HuH-7.5 (cell line): ENCODE measurements at regions not wholly inside any gene's neighbourhood (a gene's known extent, or its start where the extent isn't known, plus 50 kb on each side); places are given as distances from the start of the nearest gene placed in this dataset.
"Not testable (repeated sequence)": the region's sequence is repeated elsewhere in the genome, so short reads cannot be mapped to it uniquely, and the experiment has no call there.

Source experiments
- DNase-seq: peaks from one replicate; pipeline ENCODE4 v3.0.0; 2011; ENCODE audit warnings: low spot score

DNA sequence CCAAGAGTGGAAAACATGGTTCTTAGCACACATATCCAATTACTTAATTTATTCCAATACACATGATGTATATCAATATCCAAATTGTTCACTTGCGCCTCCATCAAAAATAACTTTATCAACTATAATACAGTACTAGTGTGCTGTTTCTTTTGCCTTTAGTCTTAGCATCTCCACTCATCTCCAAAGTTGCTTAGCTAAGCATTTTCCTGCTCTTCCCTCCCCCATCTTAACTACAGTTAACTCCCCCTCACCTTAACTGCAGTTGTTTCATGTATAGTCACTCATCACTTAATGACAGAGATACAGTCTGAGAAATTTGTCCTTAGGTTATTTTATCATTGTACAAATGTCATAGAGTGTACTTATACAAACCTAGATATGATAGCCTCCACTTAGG, 705.2 kb upstream of the LINC00305 start:
- no peak for DNase-seq

DNA sequence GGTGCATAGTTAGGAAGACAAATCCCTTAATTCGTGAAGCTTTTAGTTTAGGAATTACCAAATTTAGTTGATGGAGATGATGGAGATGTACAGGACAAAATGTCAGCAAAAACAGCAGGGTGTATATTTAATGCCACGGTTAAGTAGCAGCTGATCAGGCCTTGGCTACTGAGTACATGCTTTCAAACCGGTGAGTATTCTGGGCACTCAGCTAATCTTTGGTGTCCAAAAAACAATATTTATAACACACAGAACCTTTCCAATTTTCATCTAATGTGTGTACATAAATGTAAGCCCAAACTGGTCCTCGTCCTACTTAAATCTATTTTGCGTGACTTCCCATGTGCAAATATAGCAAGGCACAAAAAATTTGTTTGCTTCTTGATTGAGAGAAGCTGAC, 703.4 kb upstream of the LINC00305 start:
- no peak for DNase-seq

DNA sequence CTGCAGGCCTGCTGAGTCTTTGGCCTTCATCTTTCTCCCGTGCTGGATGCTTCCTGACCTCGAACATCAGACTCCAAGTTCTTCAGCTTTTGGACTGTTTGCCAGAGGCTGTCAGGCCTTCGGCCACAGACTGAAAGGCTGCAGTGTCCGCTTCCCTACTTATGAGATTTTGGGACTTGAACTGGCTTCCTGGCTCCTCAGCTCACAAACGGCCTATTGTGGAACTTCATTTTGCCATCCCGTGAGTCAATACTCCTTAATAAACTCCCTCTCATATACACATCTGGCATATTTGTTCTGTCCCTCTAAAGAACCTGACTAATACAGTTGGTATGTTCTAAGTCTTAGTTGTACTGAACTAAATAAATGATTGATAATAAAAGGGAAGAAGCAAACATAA, 702.8 kb upstream of the LINC00305 start:
- DNase-seq: no peak

DNA sequence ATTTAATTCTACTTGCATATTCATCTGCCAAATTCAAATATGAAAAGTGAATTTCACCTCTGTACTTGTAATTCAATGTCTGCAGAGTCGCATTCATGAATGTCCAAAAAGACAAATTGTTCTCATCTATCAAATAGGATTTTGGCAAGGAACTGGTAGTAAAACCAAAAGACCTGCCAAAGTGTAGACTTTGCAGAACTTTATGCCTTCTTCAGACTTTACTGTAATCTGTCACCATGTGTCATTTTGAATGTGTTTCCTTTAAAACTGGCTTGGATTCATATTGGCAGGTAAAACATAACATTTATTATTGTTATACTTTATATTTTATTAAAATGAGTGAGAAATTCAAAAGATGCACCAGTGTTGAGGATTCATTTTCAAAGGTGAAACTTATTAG, 701.9 kb upstream of the LINC00305 start:
- no peak for DNase-seq

DNA sequence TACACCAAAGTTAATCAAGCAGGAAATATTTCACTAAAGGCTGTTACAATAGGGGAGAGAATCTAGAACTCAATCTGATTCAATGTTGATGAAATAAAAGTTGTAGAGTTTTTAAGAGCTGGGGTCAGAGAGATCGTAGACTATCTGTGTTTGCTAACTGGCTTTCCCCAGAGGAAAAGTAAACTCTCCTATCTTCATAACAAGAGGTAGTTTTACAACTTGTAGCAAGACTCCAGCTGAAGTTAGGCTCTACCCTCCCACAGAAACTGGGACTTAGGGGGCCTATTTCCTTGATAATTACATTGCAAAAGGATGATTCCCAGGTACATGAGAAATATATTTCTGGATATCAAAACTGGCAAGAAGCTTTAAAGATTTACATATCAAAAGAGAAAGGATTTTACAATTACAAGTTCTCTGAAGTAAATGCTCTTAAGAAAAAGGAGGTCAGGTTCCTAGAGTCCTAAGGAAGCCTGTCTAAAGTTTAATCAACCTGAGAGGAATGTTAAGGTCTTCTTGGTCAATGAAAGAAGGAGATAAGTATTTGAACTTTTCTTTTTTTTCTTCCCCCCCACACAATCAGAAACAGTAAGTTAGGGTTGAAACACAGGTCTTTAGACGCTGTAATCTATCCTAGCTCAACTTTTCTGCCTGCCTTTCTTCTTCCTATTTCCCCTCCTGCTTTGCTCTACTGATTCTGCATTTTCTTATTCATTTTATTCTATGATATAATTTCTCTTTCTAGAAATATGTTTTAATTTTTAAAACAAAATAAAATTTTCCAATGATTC, 692.2 kb upstream of the LINC00305 start:
- no peak for DNase-seq

DNA sequence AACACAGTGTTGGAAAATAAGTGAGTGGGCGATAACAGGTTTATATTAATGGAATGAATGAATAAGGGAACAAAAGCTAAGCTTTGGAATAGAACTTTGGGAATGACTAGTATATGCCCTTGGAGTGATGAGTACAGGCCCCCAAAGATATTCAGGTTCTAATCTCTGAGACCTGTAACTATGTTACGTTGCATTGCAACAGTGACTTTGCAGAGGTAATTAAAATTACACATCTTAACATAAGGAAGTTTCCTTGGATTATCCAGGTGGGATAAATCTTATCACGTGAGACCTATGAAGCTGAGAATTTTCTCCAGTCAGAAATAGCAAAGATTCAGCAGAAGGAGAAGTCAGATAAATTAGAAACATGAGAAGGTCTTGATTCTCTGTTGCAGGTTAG, 661.5 kb upstream of the LINC00305 start:
- DNase-seq: no peak

DNA sequence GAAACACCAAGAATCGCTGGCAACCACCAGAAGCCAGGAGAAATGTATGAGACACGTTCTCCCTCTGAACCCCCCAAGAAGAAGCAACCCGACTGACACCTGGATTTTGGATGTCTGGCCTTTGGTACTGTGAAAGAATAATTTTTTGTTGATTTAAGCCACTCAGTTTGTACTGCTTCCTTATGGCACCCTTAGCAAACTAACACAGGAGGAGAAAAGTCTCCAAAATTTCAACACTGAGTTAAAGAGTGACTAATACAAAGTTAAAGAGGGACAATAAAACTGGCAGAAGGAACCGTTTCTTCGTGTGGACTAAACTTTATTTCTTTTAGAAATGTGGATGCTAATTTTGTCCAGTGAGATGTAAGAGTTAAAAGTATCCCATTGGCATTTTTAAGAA, 660.9 kb upstream of the LINC00305 start:
- no peak for DNase-seq

DNA sequence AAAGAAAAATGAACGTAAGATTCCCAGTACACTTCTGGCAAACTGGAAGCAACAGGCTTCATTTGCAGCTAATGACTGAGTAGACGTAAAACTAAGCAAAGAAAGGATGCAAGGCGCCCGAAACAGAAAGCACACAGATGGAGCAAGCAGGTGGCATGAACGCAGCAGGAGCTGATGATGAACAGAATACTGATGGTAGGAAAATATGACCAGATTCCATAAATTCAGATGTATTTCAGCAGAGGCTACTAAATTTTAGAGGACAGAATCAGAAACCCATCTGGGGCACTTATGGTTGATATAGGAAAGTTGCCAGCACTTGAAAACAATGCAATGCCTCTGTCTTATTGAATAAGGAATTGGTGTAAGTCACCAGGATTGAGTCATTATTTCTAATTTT, 658.7 kb upstream of the LINC00305 start:
- no peak for DNase-seq

DNA sequence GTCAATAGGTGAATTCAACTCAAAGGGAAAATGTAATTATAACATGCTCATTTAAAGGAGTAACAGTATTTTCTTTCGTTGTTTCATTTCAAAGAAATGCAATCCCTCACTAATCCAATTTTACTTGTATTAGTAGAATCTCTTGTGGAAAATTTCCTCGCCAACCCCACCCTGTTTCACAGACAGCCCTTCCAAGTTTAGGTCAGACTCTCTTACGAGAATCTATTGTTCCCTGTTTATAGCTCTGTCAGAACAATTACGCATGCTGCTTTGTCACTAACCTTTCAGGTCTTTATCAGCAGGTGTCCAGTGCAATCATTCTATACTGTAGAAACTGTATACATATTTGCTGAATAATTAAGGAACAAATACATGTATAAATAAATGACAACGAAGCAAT, 657.8 kb upstream of the LINC00305 start:
- DNase-seq: no peak

DNA sequence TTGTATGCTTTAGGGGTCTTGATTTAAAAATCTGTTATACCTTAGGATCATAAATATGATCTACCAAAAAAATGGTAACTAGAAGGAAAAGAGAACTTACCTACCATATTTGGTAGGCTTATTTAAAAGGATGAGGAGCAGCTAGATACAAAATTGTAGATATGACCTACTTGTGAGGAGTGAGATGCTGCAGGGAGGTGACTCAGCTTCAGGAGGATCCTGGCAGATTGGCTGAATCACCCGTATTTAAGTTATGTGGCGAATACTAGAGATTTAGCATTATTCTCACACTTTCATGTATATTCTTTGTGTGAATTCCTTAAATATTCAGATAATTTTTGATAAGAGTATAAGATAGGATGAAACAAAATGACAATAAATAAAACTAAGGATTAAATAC, 657.3 kb upstream of the LINC00305 start:
- DNase-seq: no peak

DNA sequence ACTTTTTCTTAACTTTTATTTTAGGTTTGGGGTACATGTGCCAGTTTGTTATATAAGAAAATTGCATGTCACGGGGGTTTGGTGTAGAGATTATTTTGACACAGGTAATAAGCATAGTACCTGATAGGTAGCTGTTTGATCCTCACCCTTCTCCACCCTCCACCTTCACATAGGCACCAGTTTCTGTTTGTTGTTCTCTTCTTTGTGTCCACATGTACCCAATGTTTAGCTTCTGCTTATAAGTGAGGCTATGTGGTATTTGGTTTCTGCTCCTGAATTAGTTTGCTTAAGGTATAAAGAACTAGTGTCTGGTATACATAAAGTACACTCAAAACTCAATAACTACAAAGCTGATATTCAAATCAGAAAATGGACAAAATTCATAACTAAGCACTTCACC, 654.6 kb upstream of the LINC00305 start:
- no peak for DNase-seq

DNA sequence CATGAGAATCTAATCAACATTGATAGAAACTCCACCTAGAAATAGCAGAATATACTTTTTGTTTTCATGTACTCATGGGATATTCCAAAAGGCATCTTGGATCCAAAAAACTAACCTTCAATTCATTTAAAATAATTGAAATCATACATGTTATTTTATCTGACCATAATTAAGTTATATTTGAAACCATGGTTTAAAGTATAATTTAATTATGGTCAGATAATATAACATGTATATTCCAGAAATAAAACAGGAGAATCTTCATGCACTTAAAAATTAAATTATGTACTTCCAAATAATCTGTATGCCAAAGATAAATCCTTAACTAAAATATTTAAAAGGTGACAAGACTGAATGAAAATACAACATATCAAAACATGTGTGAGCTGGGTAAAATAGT, 651.3 kb upstream of the LINC00305 start:
- no peak for DNase-seq

DNA sequence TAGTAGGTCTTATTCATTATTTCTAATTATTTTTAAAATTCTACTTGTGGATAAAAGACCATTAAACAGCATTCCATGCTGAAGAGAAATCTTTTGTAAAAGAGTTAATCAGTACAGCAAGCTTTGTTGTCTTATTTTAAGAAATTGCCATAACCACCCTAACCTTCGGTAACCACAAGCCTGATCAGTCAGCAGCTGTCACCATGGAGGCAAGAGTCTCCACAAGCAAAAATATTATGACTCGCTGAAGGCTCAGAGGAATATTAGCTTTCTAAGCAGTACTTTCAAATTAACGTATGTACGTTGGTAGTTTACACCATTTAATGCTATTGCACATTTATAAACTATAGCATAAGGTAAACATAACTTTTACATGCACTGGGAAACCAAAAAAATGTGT, 650.5 kb upstream of the LINC00305 start:
- no peak for DNase-seq

DNA sequence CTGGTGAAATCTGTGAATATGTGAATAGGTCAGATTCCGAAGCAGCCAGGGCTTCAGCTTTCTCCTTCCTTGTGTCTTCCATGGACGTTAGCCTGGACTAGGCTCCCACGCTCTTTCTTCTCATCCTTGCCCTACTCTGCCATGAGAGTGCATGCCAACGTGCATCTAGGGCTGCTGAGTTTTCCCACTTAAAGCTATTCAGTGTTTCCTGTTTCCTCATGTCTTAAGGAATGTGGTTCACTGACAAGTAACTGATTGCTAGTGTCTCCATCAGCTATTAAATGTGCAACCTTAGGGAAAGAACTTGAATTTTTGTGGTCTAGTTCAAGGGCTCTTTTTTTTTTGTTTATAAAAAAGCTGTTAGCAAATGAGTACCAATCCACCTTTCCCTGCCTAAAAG, 642.3 kb upstream of the LINC00305 start:
- no peak for DNase-seq

DNA sequence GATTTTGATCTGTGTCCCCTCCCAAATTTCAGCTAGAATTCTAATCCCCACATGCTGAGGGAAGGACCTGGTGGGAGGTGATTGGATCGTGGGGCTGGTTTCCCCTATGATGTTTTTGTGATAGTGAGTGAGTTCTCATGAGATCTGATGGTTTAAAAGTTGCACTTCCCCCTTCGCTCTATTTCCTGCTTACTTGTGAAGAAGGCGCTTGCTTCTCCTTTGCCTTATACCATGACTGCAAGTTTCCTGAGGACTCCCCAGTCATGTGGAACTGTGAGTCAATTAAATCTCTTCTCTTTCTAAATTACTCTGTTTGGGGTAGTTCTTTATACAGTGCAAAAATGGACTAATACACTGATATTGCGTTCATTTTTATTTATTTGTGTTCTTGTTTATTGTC, 636.8 kb upstream of the LINC00305 start:
- no peak for DNase-seq

DNA sequence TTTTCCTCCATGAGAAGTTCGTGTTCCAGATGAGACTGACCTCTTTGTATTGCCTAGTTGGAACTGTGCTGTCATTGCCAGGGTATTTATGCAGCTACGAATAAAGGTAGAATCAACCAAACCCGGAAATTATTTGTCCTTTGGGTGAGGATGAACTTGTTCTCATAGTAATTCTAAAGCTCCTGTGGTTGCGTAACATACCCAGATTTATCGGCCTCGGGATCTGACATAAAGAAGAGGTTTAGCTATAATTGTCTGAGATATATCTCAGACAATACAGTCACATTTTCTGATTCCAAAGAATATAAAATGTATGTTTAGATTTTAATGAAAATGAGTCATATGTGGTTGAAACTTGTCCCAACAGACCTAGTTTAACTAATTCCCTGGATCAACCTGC, 628.7 kb upstream of the LINC00305 start:
- DNase-seq: no peak

DNA sequence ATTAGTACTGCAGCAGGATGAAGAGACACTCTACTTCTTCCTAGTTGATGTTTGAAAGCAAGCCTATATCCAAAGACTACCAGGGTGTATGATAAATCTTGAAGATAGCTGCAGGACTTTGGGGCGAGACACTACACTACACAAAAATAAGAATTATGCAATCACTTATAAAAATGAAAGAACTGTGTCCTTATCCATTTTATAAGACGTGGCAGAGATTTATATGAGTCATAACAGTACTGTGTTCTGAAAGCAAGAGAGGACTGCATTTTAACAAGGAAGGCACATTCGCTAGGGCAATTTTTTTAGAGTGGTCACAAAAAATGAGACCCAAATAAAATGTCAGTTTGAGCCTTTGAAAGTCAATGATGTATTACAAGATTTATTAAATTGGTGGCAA, 617.0 kb upstream of the LINC00305 start:
- DNase-seq: no peak

DNA sequence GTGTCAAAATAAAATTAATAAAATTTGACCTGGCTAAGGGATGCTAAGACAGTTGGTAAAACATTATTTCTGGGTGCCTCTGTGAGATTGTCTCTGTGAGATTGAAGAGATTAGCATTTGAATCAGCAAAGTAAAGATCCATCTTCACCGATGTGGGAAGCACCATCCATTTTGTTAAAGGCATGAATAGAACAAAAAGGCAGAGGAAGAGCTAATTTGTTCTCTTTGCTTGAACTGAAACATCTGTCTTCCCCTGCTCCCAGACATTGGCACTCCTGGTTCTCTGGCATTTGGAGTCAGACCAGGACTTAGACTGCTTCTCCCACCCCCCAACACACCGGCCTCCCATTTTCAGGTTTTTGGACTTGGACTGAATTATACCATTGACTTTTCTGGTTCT, 603.8 kb upstream of the LINC00305 start:
- DNase-seq: no peak

DNA sequence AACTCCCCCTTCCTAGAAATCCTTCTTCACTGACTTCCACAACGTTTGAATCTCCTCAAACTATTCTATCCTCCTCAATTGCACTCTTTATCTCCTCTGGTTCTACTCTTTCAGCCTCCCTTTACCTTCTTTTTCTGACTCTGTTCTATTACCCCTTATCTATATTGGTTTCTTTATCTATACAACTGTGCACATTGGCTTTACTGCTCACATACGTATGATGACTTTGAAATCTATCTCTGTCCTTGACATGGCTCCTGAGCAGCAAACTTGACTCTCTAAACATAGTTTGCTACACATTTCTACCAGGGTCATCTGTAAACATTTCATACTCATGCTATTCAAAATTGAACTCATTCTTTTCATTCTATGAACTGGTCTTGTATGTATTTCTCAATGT, 601.0 kb upstream of the LINC00305 start:
- DNase-seq: no peak

DNA sequence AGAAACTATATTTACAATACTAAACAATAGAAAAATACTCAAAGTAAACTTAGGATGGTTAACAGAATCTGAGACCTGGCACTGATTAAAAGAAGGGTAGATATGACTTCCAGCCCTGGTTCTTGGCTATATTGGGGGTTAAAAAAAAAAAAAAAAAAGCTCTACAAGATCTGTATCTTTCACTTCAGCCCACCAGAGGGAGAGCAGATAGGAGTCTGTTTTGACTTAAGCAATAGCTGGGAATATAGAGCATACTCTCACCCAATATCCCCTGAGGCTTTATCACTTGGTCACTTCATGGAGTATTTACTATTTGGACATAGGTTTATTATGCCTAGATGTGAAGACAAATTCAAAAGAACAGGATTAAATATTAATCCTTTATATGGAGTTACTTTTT, 598.9 kb upstream of the LINC00305 start:
- DNase-seq: no peak

DNA sequence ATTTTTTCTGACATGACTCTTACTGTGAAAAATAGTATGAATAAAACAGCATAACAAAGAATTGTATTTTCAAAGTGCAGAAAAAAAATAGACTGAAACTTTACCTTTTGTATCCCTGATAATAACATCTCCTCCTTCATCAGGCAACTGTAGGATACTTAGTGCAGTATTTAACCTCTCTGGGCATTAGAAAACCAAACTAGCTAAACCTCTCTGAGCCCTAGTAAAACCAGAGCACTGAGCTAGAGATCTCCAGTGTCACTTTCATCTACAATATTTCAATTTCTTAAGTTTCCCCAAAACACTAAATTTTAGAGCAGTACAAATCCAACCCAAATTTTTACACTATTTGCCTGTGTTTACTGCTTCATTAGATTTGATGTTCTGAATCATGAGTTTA, 594.0 kb upstream of the LINC00305 start:
- no peak for DNase-seq

DNA sequence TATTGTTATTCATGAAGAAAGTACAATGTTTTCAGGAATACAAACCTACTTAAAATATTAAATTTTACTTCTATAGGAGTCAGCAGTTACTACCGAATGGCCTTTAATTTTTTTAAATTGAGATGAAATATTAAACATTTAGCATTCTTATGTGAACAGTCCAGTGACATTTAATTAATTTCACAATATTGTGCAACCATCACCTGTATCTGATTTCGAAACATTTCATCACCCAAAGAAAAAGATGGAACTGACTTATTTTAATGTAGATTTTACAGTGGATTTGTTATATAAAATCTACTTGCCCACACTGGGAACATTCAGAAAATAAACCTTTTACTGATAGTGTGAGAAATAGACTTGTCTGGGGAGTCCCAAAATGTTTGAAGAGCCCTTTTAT, 585.2 kb upstream of the LINC00305 start:
- DNase-seq: no peak

DNA sequence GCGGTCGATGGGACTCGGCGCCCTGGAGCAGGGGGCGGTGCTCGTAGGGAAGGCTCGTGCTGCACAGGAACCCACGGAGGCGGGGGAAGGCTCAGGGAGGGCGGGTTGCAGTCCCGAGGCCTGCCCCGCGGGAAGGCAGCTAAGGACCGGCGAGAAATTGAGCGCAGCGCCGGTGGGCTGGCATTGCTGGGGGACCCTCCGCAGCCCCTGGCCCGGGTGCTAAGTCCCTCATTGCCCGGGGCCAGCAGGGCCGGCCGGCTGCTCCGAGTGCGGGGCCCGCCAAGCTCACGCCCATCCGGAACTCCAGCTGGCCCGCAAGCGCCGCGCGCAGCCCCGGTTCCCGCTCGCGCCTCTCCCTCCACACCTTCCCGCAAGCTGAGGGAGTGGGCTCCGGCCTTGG, 576.8 kb upstream of the LINC00305 start:
- DNase-seq: not testable (repeated sequence)

DNA sequence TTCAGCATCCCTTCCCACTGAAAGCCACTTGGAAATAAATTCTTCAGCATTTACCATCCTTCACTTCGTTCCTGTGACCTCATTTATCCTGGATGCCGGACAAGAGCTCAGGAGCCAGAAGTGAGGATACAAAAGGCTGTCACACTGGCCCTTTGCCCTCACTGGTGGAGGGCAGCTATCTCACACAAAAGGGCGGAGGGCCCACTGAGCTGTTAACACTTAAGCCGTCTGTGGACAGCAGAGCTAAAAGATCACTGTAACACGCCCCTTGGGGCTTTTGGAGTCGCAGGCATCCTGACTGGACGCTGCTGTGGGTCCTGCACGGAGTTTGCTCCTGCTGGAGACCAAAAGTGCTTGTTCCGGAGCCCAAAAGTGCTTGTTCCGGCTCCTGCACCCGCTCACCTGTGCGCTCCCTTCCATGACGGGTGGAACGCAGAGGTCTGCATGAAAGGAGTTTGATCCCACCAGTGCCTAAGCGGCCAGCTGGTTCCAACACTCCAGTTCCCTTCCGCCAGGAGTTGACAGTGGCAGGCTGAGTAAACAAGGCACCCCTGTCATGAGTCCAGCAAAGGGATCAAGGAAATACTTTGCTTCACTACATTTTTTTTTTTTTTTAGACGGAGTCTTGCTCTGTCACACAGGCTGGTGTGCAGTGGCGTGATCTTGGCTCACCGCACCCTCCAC, 572.0 kb upstream of the LINC00305 start:
- DNase-seq: no peak
